ENCODE measurements at regions not wholly inside any gene's neighbourhood (a gene's known extent, or its start where the extent isn't known, plus 50 kb on each side); places are given as distances from the start of the nearest gene placed in this dataset.

GRCh38 chr22:19646383-19646782 is 67.9 kb upstream of the SEPTIN5 start:
- CTCF ChIA-PET = no interaction called here
- no peak overlapping the region for H3K27ac ChIP-seq (ENCODE audit: low read depth, low read length)
- no peaks in the 10 kb centered on the region for H4K20me1 ChIP-seq (ENCODE audit: insufficient read depth)
- no peak overlapping the region for H3K4me2 ChIP-seq (ENCODE audit: low read length)
- H2AFZ ChIP-seq (ENCODE audit: low read depth, low read length, poor library complexity, severe bottlenecking) = no peak overlapping the region
- H3K79me2 ChIP-seq (ENCODE audit: insufficient read depth, low read length) = no peaks in the 10 kb centered on the region
- no peak overlapping the region for H3K9ac ChIP-seq (ENCODE audit: low read length)
- no TSS peak for BruUV-seq (replicated peaks)
- no peaks in the 10 kb centered on the region for H3K9me2 ChIP-seq (ENCODE audit: insufficient read depth)
- TF ChIP-seq EGR1 (IDR thresholded peaks at IDR 0.05; ENCODE audit: low read depth) (no peak), YY1 (IDR thresholded peaks at IDR 0.05; ENCODE audit: extremely low read depth, insufficient replicate concordance, low read depth, low read length) (no peak), POLR2AphosphoS5 (IDR thresholded peaks at IDR 0.05; ENCODE audit: low read depth, low read length) (no peak), POLR2A (IDR thresholded peaks at IDR 0.05; ENCODE audit: borderline replicate concordance, extremely low read depth, insufficient read depth, insufficient read length) (no peak), SRF (IDR thresholded peaks at IDR 0.05; ENCODE audit: low read depth) (no peak), CTCF (IDR thresholded peaks at IDR 0.05 in 2 of 3, conservative IDR thresholded peaks at IDR 0.05 in 1 of 3; ENCODE audit: borderline replicate concordance in 1 of 3, insufficient read depth in 1 of 3, low read depth in 2 of 3, low read length in 2 of 3) (no peak)
- ATAC-seq = no peak
- no peak for DNase-seq (ENCODE audit: low read depth, low spot score)
- no peak overlapping the region for H3K4me3 ChIP-seq (replicated peaks in 1 of 2; ENCODE audit: low read depth in 1 of 2, low read length in 2 of 2)
- POLR2A ChIA-PET = no interaction called here
- no peaks in the 10 kb centered on the region for H3K27me3 ChIP-seq (ENCODE audit: insufficient read depth, low read length)
- intact Hi-C loops (cut with micrococcal nuclease) = no loop called here
- H3K36me3 ChIP-seq (ENCODE audit: control insufficient read depth in 1 of 2, insufficient read depth in 2 of 2, low read length in 2 of 2) = no peaks in the 10 kb centered on the region
- H3K4me1 ChIP-seq (ENCODE audit: control insufficient read depth in 1 of 2, insufficient read depth in 2 of 2, low read length in 2 of 2) = peaks cover 0 to 6% of the 10 kb centered on the region in 2 experiments; a peak in 1 of 4 replicates
- peaks cover 8 to 10% of the 10 kb centered on the region in 2 experiments; a peak in 3 of 4 replicates for H3K9me3 ChIP-seq (ENCODE audit: control insufficient read depth in 1 of 2, insufficient read depth in 1 of 2, low read depth in 1 of 2, low read length in 2 of 2)
- RAD21 ChIA-PET (ENCODE audit: low non-redundant PET in 1 of 2, low total read pairs in 2 of 2, uncharacterized antibody in 2 of 2, unreplicated experiment in 2 of 2) = no interaction called here

- DNase-seq (ENCODE audit: low read depth, low spot score) (peak; percentile 13), ATAC-seq (no peak)
- Histone ChIP-seq H3K79me2 (ENCODE audit: insufficient read depth, low read length) (no peaks in the 10 kb centered on the region), H3K4me3 (replicated peaks in 1 of 2; ENCODE audit: low read depth in 1 of 2, low read length in 2 of 2) (no peak overlapping the region), H4K20me1 (ENCODE audit: insufficient read depth) (no peaks in the 10 kb centered on the region), H3K27me3 (ENCODE audit: insufficient read depth, low read length) (no peaks in the 10 kb centered on the region), H2AFZ (ENCODE audit: low read depth, low read length, poor library complexity, severe bottlenecking) (no peak overlapping the region), H3K9me3 (ENCODE audit: control insufficient read depth in 1 of 2, insufficient read depth in 1 of 2, low read depth in 1 of 2, low read length in 2 of 2) (peaks cover 8 to 10% of the 10 kb centered on the region in 2 experiments; a peak in 3 of 4 replicates), H3K4me2 (ENCODE audit: low read length) (no peak overlapping the region), H3K9ac (ENCODE audit: low read length) (no peak overlapping the region), H3K36me3 (ENCODE audit: control insufficient read depth in 1 of 2, insufficient read depth in 2 of 2, low read length in 2 of 2) (no peaks in the 10 kb centered on the region), H3K9me2 (ENCODE audit: insufficient read depth) (no peaks in the 10 kb centered on the region), H3K27ac (ENCODE audit: low read depth, low read length) (no peak overlapping the region), H3K4me1 (ENCODE audit: control insufficient read depth in 1 of 2, insufficient read depth in 2 of 2, low read length in 2 of 2) (no peaks in the 10 kb centered on the region)
- POLR2A ChIA-PET = no interaction called here
- CTCF ChIA-PET = no interaction called here
- RAD21 ChIA-PET (ENCODE audit: low non-redundant PET in 1 of 2, low total read pairs in 2 of 2, uncharacterized antibody in 2 of 2, unreplicated experiment in 2 of 2) = no interaction called here
- TF ChIP-seq CBX3 (IDR thresholded peaks at IDR 0.05; ENCODE audit: low read depth) = peak; percentile 91
- TF ChIP-seq EGR1 (IDR thresholded peaks at IDR 0.05; ENCODE audit: low read depth) = no peak
- no peak for TF ChIP-seq ATF3 (IDR thresholded peaks at IDR 0.05)
- intact Hi-C loops (cut with micrococcal nuclease) = no loop called here
- no TSS peak for BruUV-seq (replicated peaks)
Measured at GRCh38 chr22:19648419-19648929, 65.8 kb upstream of the SEPTIN5 start.
